Ishikawa (cell line): ENCODE measurements at regions not wholly inside any gene's neighbourhood (a gene's known extent, or its start where the extent isn't known, plus 50 kb on each side); places are given as distances from the start of the nearest gene placed in this dataset.

Experiments
- CEBPB ChIP-seq: IDR thresholded peaks from 2 replicates; pipeline ENCODE4 v1.6.1; 2012
- EGR1 ChIP-seq: IDR thresholded peaks from 2 replicates; pipeline ENCODE4 v1.6.1; 2012
- EP300 ChIP-seq: IDR thresholded peaks from 2 replicates; pipeline ENCODE4 v1.6.1; 2012; ENCODE audit warnings: borderline replicate concordance
- USF1 ChIP-seq: IDR thresholded peaks from 2 replicates; pipeline ENCODE4 v1.6.1; 2012

GRCh38 chr10:128471151-128471550, 344.9 kb upstream of the MKI67 start:
- TF ChIP-seq EGR1, result no peak
- TF ChIP-seq CEBPB, result no peak
- TF ChIP-seq EP300, result no peak
- no peak for TF ChIP-seq USF1
